Vagina (tissue), 2 donors: ENCODE measurements at regions not wholly inside any gene's neighbourhood (a gene's known extent, or its start where the extent isn't known, plus 50 kb on each side); places are given as distances from the start of the nearest gene placed in this dataset.
"Not testable (repeated sequence)": the region's sequence is repeated elsewhere in the genome, so short reads cannot be mapped to it uniquely, and the experiment has no call there.

Experiments
- DNase-seq, 2 donors: peaks; one replicate each; pipeline ENCODE4 v3.0.0-alpha.2; 2017; ENCODE audit errors: extremely low spot score in 2 of 2
- H3K27ac ChIP-seq: fragments of 200-600 bp; sonication (generic); one replicate; pipeline ENCODE4 v1.5.1; 2019
- H3K27me3 ChIP-seq: fragments of 200-600 bp; sonication (generic); one replicate; pipeline ENCODE4 v1.5.1; 2019
- H3K36me3 ChIP-seq, 2 donors: fragments of 200-600 bp; sonication (generic); one replicate each; pipeline ENCODE4 v1.5.1; 2017 to 2019
- H3K4me1 ChIP-seq: fragments of 200-600 bp; sonication (generic); one replicate; pipeline ENCODE4 v1.5.1; 2019
- H3K4me3 ChIP-seq, 2 donors: fragments of 200-600 bp; sonication (generic); 1 replicate in 1 of 2; 2 replicates in 1 of 2; pipeline ENCODE4 v1.5.1; 2016 to 2019
- H3K9me3 ChIP-seq: fragments of 200-600 bp; sonication (generic); one replicate; pipeline ENCODE4 v1.5.1; 2019
- POLR2A ChIP-seq, 2 donors: fragments of 450-650 bp; IDR thresholded peaks; one replicate each; pipeline ENCODE4 v1.6.1; 2017; ENCODE audit warnings: antibody characterized with exemption in 2 of 2, mild to moderate bottlenecking in 2 of 2, moderate library complexity in 2 of 2
- POLR2AphosphoS5 ChIP-seq, 2 donors: sonication (generic); formaldehyde crosslinking; IDR thresholded peaks; one replicate each; pipeline ENCODE4 v1.9.0; 2017; ENCODE audit warnings: antibody characterized with exemption in 2 of 2, mild to moderate bottlenecking in 2 of 2, low read depth in 1 of 2; ENCODE audit not compliant: insufficient read depth in 1 of 2
- intact Hi-C: fragments of 100-400 bp; cut with DNase I; formaldehyde crosslinking; loops from one replicate; pipeline ENCODE4 v1.15.1; 2023
- TF ChIP-seq, protein P1 (sequence below), 3 experiments: fragments of 450-650 bp in 2 of 3; fragments of 200-600 bp in 1 of 3; sonication (generic) in 1 of 3; IDR thresholded peaks; one replicate each; pipeline ENCODE4 v1.5.1; 2017 to 2019; ENCODE audit warnings: antibody characterized with exemption in 3 of 3, mild to moderate bottlenecking in 2 of 3, moderate library complexity in 2 of 3

DNA sequence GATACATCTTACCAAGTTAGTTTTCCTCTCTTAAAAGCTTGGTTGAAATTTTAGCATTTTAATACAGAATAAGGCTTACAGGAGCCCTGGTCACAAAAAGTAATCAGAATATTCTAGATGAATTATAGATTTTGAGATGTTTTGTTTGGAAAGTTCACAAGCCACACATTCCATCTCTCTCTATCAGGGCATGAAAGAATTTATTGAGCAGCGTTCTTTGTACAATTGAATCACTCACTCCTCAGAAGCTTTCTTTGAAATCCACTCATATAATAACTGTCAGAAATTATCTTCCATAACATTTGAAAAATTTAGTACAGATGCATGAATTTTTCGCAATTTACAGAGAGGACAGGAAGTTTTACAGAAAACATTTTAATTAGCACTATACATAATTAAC lies 938.6 kb upstream of the MDGA2 start:
- Histone ChIP-seq H3K36me3 (no peaks in the 10 kb centered on the region), H3K4me1 (no peaks in the 10 kb centered on the region), H3K27ac (no peak overlapping the region), H3K4me3 (no peak overlapping the region), H3K27me3 (no peaks in the 10 kb centered on the region), H3K9me3 (no peaks in the 10 kb centered on the region)
- no peak for DNase-seq
- intact Hi-C loops: no loop called here
- TF ChIP-seq POLR2AphosphoS5 (IDR thresholded peaks at IDR 0.05; ENCODE audit: insufficient read depth in 1 of 2, low read depth in 1 of 2) (no peak), POLR2A (IDR thresholded peaks at IDR 0.05) (no peak)
- TF ChIP-seq, protein P1, sequence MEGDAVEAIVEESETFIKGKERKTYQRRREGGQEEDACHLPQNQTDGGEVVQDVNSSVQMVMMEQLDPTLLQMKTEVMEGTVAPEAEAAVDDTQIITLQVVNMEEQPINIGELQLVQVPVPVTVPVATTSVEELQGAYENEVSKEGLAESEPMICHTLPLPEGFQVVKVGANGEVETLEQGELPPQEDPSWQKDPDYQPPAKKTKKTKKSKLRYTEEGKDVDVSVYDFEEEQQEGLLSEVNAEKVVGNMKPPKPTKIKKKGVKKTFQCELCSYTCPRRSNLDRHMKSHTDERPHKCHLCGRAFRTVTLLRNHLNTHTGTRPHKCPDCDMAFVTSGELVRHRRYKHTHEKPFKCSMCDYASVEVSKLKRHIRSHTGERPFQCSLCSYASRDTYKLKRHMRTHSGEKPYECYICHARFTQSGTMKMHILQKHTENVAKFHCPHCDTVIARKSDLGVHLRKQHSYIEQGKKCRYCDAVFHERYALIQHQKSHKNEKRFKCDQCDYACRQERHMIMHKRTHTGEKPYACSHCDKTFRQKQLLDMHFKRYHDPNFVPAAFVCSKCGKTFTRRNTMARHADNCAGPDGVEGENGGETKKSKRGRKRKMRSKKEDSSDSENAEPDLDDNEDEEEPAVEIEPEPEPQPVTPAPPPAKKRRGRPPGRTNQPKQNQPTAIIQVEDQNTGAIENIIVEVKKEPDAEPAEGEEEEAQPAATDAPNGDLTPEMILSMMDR (IDR thresholded peaks at IDR 0.05): no peak

DNA sequence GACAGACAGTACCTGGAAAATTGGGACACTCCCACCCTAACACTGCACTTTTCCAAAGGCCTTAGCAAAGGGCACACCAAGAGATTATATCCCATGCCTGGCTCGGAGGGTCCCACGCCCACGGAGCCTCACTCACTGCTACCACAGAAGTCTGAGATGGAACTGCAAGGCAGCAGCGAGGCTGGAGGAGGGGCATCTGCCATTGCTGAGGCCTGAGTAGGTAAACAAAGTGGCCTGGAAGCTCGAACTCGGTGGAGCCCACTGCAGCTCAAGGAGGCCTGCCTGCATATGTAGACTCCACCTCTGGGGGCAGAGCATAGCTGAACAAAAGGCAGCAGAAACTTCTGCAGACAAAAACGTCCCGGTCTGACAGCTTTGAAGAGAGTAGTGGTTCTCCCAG lies 931.6 kb upstream of the MDGA2 start:
- DNase-seq, intact Hi-C loops: not testable (repeated sequence)

GRCh38 chr14:48598458-48598857 lies 923.1 kb upstream of the MDGA2 start:
- no peak for DNase-seq
- H3K9me3 ChIP-seq: no peaks in the 10 kb centered on the region
- intact Hi-C loops: no loop called here

More for the DNA sequence above, 931.6 kb upstream of the MDGA2 start:
- not testable (repeated sequence) for H3K36me3 ChIP-seq, H3K27me3 ChIP-seq, H3K4me3 ChIP-seq, H3K27ac ChIP-seq, H3K9me3 ChIP-seq, H3K4me1 ChIP-seq

DNA sequence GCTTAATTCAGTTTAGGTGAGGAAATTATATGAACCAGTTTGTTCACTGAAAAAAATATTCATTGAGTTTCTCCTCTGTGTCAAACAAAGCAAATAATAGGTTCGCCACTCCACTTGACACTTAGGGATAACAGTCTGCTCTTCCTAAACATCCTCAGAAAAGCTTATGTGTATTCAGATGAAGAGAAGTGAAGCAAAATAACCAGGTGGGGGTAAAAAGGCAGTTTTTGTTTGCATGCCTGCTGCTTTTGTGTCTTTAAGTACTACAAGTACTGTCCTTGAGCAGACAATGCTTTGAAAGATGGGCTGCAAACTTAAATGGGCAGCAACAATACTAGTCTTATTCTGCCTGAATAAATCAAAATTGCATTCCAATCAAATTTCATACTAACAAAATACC lies 910.7 kb upstream of the MDGA2 start:
- Histone ChIP-seq H3K27ac (no peak overlapping the region), H3K4me3 (no peak overlapping the region), H3K9me3 (no peaks in the 10 kb centered on the region), H3K36me3 (no peaks in the 10 kb centered on the region), H3K4me1 (no peaks in the 10 kb centered on the region), H3K27me3 (no peaks in the 10 kb centered on the region)
- intact Hi-C loops: no loop called here
- TF ChIP-seq, protein P1 (IDR thresholded peaks at IDR 0.05): no peak
- no peak for TF ChIP-seq POLR2AphosphoS5 (IDR thresholded peaks at IDR 0.05; ENCODE audit: insufficient read depth in 1 of 2, low read depth in 1 of 2)
- TF ChIP-seq POLR2A (IDR thresholded peaks at IDR 0.05): no peak
- DNase-seq: no peak

More at GRCh38 chr14:48598458-48598857, 923.1 kb upstream of the MDGA2 start:
- H3K4me3 ChIP-seq: no peak overlapping the region
- TF ChIP-seq POLR2AphosphoS5 (IDR thresholded peaks at IDR 0.05; ENCODE audit: insufficient read depth in 1 of 2, low read depth in 1 of 2) (no peak), POLR2A (IDR thresholded peaks at IDR 0.05) (no peak)
- TF ChIP-seq, protein P1 (IDR thresholded peaks at IDR 0.05): no peak
- H3K36me3 ChIP-seq: no peaks in the 10 kb centered on the region
- no peaks in the 10 kb centered on the region for H3K27me3 ChIP-seq
- no peak overlapping the region for H3K27ac ChIP-seq
- no peaks in the 10 kb centered on the region for H3K4me1 ChIP-seq

DNA sequence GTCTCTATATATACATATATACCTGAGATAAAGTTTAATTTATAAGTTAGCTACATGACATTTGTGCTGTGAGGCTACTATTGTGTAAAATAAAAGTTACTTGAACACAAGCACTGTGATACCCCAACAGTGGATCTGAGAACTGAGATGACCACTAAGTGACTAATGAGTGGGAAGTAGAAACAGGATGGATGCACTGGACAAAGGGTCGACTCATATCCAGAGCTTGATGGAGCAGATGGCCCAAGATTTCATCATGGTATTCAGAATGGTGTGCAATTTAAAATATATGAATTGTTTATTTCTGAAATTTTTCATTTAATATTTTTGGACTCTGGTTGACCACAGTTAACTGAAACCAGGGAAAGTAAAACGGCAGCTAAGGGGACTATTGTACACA lies 908.6 kb upstream of the MDGA2 start:
- Histone ChIP-seq H3K27ac (no peak overlapping the region), H3K27me3 (no peaks in the 10 kb centered on the region), H3K9me3 (no peaks in the 10 kb centered on the region), H3K4me1 (no peaks in the 10 kb centered on the region), H3K4me3 (no peak overlapping the region), H3K36me3 (no peaks in the 10 kb centered on the region)
- no peak for DNase-seq
- intact Hi-C loops: no loop called here
- no peak for TF ChIP-seq POLR2AphosphoS5 (IDR thresholded peaks at IDR 0.05; ENCODE audit: insufficient read depth in 1 of 2, low read depth in 1 of 2)
- TF ChIP-seq, protein P1 (IDR thresholded peaks at IDR 0.05): no peak
- TF ChIP-seq POLR2A (IDR thresholded peaks at IDR 0.05): no peak

DNA sequence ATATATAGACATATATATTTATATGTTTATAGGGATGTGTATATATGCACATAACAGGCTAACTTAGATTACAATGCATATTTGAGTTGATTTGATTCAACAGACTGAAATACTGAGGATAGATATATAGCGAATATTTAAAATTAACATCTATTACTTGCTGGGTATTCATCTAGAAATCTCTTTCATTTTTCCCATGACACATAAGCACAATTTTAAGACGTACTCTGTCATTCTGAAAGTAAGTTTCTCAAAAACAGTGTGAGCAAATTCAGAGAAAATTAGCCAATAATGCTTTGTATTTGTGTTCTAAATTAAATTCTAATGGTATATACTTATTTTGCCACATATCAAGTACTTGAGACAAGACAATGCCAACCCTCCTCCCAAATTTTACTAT lies 907.5 kb upstream of the MDGA2 start:
- H3K9me3 ChIP-seq: no peaks in the 10 kb centered on the region
- no peaks in the 10 kb centered on the region for H3K36me3 ChIP-seq
- no peak overlapping the region for H3K27ac ChIP-seq
- no peak for DNase-seq
- no peaks in the 10 kb centered on the region for H3K27me3 ChIP-seq
- no peak overlapping the region for H3K4me3 ChIP-seq
- intact Hi-C loops: no loop called here
- TF ChIP-seq POLR2A (IDR thresholded peaks at IDR 0.05) (no peak), POLR2AphosphoS5 (IDR thresholded peaks at IDR 0.05; ENCODE audit: insufficient read depth in 1 of 2, low read depth in 1 of 2) (no peak)
- TF ChIP-seq, protein P1 (IDR thresholded peaks at IDR 0.05): no peak
- H3K4me1 ChIP-seq: no peaks in the 10 kb centered on the region
